Liver (tissue), 8 donors: ENCODE measurements at regions not wholly inside any gene's neighbourhood (a gene's known extent, or its start where the extent isn't known, plus 50 kb on each side); places are given as distances from the start of the nearest gene placed in this dataset.

Source experiments
- DNase-seq: peaks from one replicate; pipeline ENCODE4 v3.0.0-alpha.2; 2017; ENCODE audit warnings: low spot score
- H3K27ac ChIP-seq, 2 donors: one replicate each; pipeline ENCODE4 v1.7.0; 2013; ENCODE audit warnings: inconsistent platforms in 2 of 2, low read length in 2 of 2, control low read depth in 1 of 2, low read depth in 1 of 2, mild to moderate bottlenecking in 1 of 2
- H3K27me3 ChIP-seq, 4 donors: one replicate each; pipeline versions ENCODE4 v1.6.1 to v1.7.0; 2013; ENCODE audit warnings: low read length in 3 of 4, inconsistent platforms in 1 of 4, mild to moderate bottlenecking in 1 of 4, moderate library complexity in 1 of 4; ENCODE audit not compliant: control insufficient read depth in 4 of 4, insufficient read depth in 4 of 4
- H3K36me3 ChIP-seq, 4 donors: one replicate each; pipeline versions ENCODE4 v1.6.1 to v1.7.0; 2013; ENCODE audit warnings: low read length in 3 of 4, mild to moderate bottlenecking in 3 of 4, low read depth in 1 of 4, moderate library complexity in 1 of 4; ENCODE audit not compliant: control insufficient read depth in 4 of 4, insufficient read depth in 3 of 4
- H3K4me1 ChIP-seq, 4 donors: one replicate each; pipeline versions ENCODE4 v1.6.1 to v1.7.0; 2013; ENCODE audit warnings: low read length in 3 of 4, mild to moderate bottlenecking in 3 of 4, moderate library complexity in 1 of 4; ENCODE audit not compliant: control insufficient read depth in 4 of 4, insufficient read depth in 4 of 4
- H3K4me3 ChIP-seq, 3 donors: one replicate each; pipeline versions ENCODE4 v1.6.1 to v1.7.0; 2013; ENCODE audit warnings: low read length in 3 of 3, control low read depth in 1 of 3, low read depth in 1 of 3, mild to moderate bottlenecking in 1 of 3
- H3K9ac ChIP-seq, 2 donors: one replicate each; pipeline ENCODE4 v1.7.0; 2013; ENCODE audit warnings: low read length in 2 of 2, mild to moderate bottlenecking in 2 of 2, moderate library complexity in 2 of 2, control low read depth in 1 of 2, low read depth in 1 of 2
- H3K9me3 ChIP-seq, 4 donors: one replicate each; pipeline versions ENCODE4 v1.6.1 to v1.7.0; 2013; ENCODE audit warnings: low read length in 3 of 4; ENCODE audit not compliant: control insufficient read depth in 4 of 4
- ATF3 ChIP-seq: IDR thresholded peaks from 2 replicates; pipeline ENCODE4 v1.6.1; 2016; ENCODE audit warnings: antibody characterized with exemption
- CTCF ChIP-seq: fragments of 150-350 bp; IDR thresholded peaks from 2 replicates; pipeline ENCODE4 v1.5.1; 2017; ENCODE audit warnings: improper control_type of control experiment, low read depth, low read length; ENCODE audit not compliant: missing input control
- EGR1 ChIP-seq, 2 donors: IDR thresholded peaks; 2 replicates each; pipeline ENCODE4 v1.6.1; 2016 to 2018; ENCODE audit warnings: antibody characterized with exemption in 2 of 2, low read depth in 2 of 2
- FOXA1 ChIP-seq: IDR thresholded peaks from 2 replicates; pipeline ENCODE4 v1.6.1; 2016; ENCODE audit warnings: antibody characterized with exemption
- FOXA2 ChIP-seq: IDR thresholded peaks from 2 replicates; pipeline ENCODE4 v1.6.1; 2016; ENCODE audit warnings: antibody characterized with exemption
- GABPA ChIP-seq, 2 donors: IDR thresholded peaks in 1 of 2; conservative IDR thresholded peaks in 1 of 2; 2 replicates each; pipeline ENCODE4 v1.6.1; 2016; ENCODE audit warnings: antibody characterized with exemption in 2 of 2, mild to moderate bottlenecking in 1 of 2, moderate library complexity in 1 of 2
- HNF4A ChIP-seq, 2 donors: conservative IDR thresholded peaks; 2 replicates each; pipeline ENCODE4 v1.6.1; 2016; ENCODE audit warnings: antibody characterized with exemption in 2 of 2, mild to moderate bottlenecking in 2 of 2
- HNF4G ChIP-seq: IDR thresholded peaks from 2 replicates; pipeline ENCODE4 v1.6.1; 2016; ENCODE audit warnings: antibody characterized with exemption
- JUND ChIP-seq, 2 donors: IDR thresholded peaks; 2 replicates each; pipeline ENCODE4 v1.6.1; 2016; ENCODE audit warnings: antibody characterized with exemption in 2 of 2
- MAX ChIP-seq: IDR thresholded peaks from 2 replicates; pipeline ENCODE4 v1.6.1; 2016; ENCODE audit warnings: antibody characterized with exemption
- NR2F2 ChIP-seq: IDR thresholded peaks from 2 replicates; pipeline ENCODE4 v1.6.1; 2016; ENCODE audit warnings: antibody characterized with exemption
- RAD21 ChIP-seq, 2 donors: IDR thresholded peaks; 2 replicates each; pipeline ENCODE4 v1.6.1; 2016; ENCODE audit warnings: antibody characterized with exemption in 2 of 2, mild to moderate bottlenecking in 2 of 2
- REST ChIP-seq: IDR thresholded peaks from 2 replicates; pipeline ENCODE4 v1.6.1; 2016; ENCODE audit warnings: antibody characterized with exemption, mild to moderate bottlenecking
- RXRA ChIP-seq, 2 donors: IDR thresholded peaks; 2 replicates each; pipeline ENCODE4 v1.6.1; 2017 to 2018; ENCODE audit warnings: antibody characterized with exemption in 2 of 2, mild to moderate bottlenecking in 1 of 2
- SP1 ChIP-seq: IDR thresholded peaks from 2 replicates; pipeline ENCODE4 v1.6.1; 2018; ENCODE audit warnings: antibody characterized with exemption, mild to moderate bottlenecking
- TAF1 ChIP-seq: conservative IDR thresholded peaks from 2 replicates; pipeline ENCODE4 v1.6.1; 2016; ENCODE audit warnings: antibody characterized with exemption, mild to moderate bottlenecking
- YY1 ChIP-seq: IDR thresholded peaks from 2 replicates; pipeline ENCODE4 v1.6.1; 2016; ENCODE audit warnings: antibody characterized with exemption, mild to moderate bottlenecking
- ZBTB33 ChIP-seq: IDR thresholded peaks from 2 replicates; pipeline ENCODE4 v1.6.1; 2016; ENCODE audit warnings: antibody characterized with exemption
- WGBS: extraction: QIAGEN DNeasy Blood & Tissue Kit; methylation state at CpG from one replicate; pipeline ENCODE4 v1.1.7; 2013; 5-methylcytosine and 5-hydroxymethylcytosine counted together
- donor health status: healthy.
- donor health status: healthy.
- donor health status: healthy.
- donor health status: healthy.
- donor health status: healthy.

- Histone ChIP-seq H3K36me3 (no peaks in the 10 kb centered on the region), H3K27me3 (no peaks in the 10 kb centered on the region), H3K4me3 (no peak overlapping the region), H3K9ac (no peak overlapping the region), H3K27ac (no peak overlapping the region), H3K4me1 (no peaks in the 10 kb centered on the region), H3K9me3 (no peaks in the 10 kb centered on the region)
- DNase-seq: no peak
- 94% methylated on average over 5 of the region's 5 CpGs for WGBS
- no peak for TF ChIP-seq HNF4A (conservative IDR thresholded peaks at IDR 0.05)
- no peak for TF ChIP-seq NR2F2
- no peak for TF ChIP-seq ATF3
- no peak for TF ChIP-seq HNF4G
- TF ChIP-seq TAF1: no peak
- no peak for TF ChIP-seq SP1
- no peak for TF ChIP-seq CTCF
- TF ChIP-seq FOXA1: no peak
- no peak for TF ChIP-seq RXRA (IDR thresholded peaks at IDR 0.05)
- no peak for TF ChIP-seq EGR1 (IDR thresholded peaks at IDR 0.05; ENCODE audit: low read depth in 2 of 2)
- TF ChIP-seq ZBTB33: no peak
- no peak for TF ChIP-seq REST
Observed at GRCh38 chr2:191572319-191572718, 105.6 kb upstream of the NABP1 start.

- no peaks in the 10 kb centered on the region for H3K9me3 ChIP-seq
- WGBS: 90% methylated on average over 1 of the region's 1 CpG
- TF ChIP-seq YY1 (no peak), REST (no peak), CTCF (no peak), FOXA2 (no peak), JUND (IDR thresholded peaks at IDR 0.05) (no peak), HNF4G (no peak), MAX (no peak), GABPA (IDR thresholded peaks at IDR 0.05 in 1 of 2, conservative IDR thresholded peaks at IDR 0.05 in 1 of 2) (no peak), SP1 (no peak), RAD21 (IDR thresholded peaks at IDR 0.05) (no peak)
Observed at GRCh38 chr2:191573216-191573615, 104.7 kb upstream of the NABP1 start.

More at GRCh38 chr2:191573216-191573615, 104.7 kb upstream of the NABP1 start:
- H3K9ac ChIP-seq: no peak overlapping the region
- no peaks in the 10 kb centered on the region for H3K27me3 ChIP-seq
- no peak for DNase-seq
- H3K4me3 ChIP-seq: no peak overlapping the region
- no peaks in the 10 kb centered on the region for H3K36me3 ChIP-seq
- H3K27ac ChIP-seq: no peak overlapping the region
- H3K4me1 ChIP-seq: no peaks in the 10 kb centered on the region
